HG03103 (cell line): ENCODE measurements at regions not wholly inside any gene's neighbourhood (a gene's known extent, or its start where the extent isn't known, plus 50 kb on each side); places are given as distances from the start of the nearest gene placed in this dataset.
"Not testable (repeated sequence)": the region's sequence is repeated elsewhere in the genome, so short reads cannot be mapped to it uniquely, and the experiment has no call there.

Experiments
- ATAC-seq: cut with Tn5 transposase; IDR thresholded peaks from one replicate; pipeline ENCODE4 v1.9.1; 2021; ENCODE audit warnings: low read depth; ENCODE audit not compliant: unreplicated experiment

DNA sequence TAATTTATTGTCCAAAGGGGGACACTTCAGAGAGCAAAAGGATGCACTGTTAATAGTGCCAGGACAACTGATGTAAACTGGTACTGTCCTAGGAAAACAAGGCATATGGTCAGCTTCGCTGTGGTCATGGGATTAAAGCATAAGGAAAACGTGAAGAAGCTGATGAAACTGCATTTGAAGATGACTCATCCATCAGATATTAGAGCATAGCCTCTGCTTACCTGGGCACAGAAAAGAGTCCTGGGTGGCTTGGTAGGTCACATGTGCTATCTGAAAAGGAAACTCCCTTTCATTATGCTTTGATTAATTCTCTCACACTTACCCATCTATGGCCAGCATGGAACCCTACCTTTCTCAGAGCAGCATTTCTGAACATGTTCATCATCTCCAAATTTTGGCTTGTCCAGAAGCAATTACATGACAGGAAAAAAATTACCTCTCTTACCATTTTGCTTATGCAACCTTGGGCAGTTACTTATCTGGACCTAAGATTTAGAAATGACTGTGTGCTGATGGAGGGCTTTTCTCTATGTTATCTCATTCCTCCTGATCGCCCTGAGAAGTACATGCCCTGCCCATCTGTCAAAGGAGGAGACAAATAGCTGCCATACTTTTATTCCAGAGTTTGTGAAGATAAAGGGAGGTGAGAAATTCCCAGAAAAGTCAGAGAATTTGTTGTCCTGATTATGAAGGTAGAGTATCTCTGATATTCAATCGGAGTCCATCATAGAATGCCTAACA is 275.3 kb upstream of the SLC14A2 start:
- no peak for ATAC-seq

- no peak for ATAC-seq
Measured at GRCh38 chr18:45340884-45341283, 274.4 kb upstream of the SLC14A2 start.

DNA sequence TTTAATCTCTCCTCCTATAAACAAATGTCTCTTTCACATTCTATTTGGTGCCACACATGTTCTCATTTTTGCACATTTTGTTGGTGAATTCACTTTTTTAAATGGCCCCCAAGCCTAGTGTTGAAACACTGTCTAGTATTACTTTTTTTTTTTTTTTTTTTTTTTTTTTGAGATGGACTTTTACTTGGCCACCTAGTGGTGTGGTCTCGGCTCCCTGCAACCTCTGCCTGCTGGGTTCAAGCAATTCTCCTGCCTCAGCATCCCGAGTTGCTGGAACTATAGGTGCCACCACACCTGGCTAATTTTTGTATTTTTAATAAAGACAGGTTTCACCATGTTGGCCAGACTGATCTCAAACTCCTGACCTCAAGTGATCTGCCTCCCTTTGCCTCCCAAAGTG is 273.8 kb upstream of the SLC14A2 start:
- no peak for ATAC-seq

GRCh38 chr18:45342166-45342565 is 273.1 kb upstream of the SLC14A2 start:
- no peak for ATAC-seq

DNA sequence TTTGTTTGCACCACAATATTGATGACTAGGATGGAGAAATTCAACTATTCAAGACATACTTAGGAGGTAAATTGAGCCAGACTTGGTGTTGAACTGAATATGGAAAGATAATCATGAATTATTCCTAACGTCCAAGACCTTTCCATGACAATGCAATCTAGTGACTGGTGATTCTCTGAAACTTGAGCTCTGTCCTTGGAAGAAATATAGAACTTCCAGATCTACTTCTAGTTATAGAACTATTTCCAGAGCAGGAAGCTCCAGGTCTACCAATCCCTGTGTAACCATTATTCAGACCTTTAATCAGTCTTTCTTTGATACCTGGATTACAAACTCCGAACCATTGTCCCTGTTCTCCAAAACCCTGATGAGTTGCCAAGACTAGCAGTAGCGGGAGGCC is 272.6 kb upstream of the SLC14A2 start:
- no peak for ATAC-seq

DNA sequence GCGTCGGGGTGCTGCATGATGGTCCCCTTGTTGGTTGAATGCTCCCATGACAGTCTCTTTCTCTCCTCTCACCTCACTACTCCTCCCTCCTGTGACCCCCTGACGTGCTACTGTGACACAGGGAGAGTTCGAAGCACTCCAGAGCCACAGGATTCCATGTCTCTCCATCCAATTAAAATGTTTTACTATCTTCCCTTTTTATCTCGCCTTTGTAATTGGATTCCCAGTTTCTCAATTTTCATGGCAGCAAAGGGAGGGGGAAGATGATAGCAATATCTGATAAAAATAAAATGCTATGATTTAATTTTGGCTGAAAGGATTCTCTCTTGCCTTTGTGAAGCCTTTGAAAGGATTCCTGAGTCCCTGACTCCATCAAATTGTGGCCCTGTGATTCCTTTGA is 271.9 kb upstream of the SLC14A2 start:
- ATAC-seq: no peak

DNA sequence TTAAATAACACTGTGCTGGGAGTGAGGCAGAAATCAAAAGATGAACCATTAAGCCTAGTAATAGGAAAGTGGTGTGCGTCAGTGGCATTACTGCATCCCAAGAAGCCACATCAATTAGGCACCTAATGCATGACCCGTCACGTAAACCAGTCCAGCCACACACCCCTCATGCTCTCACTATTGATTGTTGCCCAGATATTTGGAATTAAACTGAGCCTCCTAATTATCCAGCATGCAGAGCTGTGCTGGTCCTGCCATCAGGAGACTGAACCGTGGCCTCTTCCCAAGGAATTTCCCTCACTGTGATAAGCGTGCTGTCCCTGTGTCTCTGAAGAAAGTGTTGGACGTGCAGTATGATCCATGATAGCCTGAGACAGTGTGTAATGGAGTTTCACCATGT is 270.6 kb upstream of the SLC14A2 start:
- not testable (repeated sequence) for ATAC-seq

GRCh38 chr18:45349019-45349418 is 266.3 kb upstream of the SLC14A2 start:
- no peak for ATAC-seq

- ATAC-seq: no peak
Measured at GRCh38 chr18:45349467-45349866, 265.8 kb upstream of the SLC14A2 start.

DNA sequence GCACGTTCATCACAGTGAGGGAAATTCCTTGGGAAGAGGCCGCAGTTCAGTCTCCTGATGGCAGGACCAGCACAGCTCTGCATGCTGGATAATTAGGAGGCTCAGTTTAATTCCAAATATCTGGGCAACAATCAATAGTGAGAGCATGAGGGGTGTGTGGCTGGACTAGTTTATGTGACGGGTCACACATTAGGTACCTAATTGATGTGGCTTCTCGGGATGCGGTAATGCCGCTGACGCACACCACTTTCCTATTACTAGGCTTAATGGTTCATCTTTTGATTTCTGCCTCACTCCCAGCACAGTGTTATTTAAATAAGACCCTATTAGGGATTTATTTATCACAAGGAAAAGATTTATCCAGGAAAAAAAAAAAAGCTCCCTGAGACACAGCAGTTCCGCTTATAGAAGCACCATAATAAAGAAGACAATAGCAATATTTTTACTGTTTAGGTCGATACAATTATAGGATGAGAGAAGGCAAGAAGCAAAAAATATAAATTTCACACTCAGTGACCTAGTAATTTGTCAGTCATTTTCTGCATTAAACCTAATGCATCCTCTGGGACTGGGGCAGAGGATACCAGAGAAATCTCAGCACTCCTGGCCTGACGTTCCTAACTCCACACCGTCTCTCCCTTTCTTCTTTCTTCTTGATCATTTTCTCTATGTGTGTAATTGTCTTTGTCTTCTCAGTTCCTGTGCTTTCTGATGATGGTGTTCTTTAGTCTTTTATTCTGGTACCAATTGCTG is 264.7 kb upstream of the SLC14A2 start:
- ATAC-seq: no peak

DNA sequence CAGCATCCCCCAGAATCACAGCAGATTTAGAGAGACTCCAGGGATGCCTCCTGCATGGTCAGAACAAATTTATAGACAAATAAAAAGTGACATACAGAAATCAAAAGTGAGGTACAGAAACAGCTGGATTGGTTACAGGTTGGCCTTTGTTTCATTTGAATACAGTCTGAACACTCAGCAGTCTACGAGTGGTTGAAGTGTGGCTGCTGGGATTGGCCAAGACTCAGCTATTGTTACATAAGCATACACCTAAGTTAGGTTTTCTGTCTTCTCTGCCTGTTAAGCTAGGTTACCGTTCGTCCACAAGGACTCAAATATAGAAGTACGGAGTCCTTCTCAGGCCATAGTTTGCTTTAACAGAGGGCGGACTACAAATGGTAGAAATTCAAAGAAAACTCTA is 262.4 kb upstream of the SLC14A2 start:
- ATAC-seq: no peak

DNA sequence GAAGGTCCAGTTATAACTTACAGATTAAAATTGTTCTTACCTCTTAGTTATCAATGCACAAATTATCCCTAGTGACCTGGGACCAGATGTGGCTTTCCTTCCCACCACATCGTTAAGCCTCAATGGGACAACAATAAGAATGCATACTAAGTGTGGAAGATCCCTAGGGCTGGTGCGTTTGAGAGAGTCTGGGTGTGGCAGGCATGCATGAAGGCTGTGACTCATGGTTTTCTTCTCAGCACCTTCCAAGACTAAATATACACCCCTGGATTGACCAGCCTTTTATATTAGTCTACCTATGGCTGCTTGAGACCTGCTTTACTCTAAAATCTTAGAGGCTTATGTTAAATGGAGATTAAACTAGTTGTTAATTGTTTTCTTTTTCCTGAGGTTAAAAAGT is 261.7 kb upstream of the SLC14A2 start:
- ATAC-seq: no peak

GRCh38 chr18:45355944-45356520 is 259.2 kb upstream of the SLC14A2 start:
- peak; percentile 57 for ATAC-seq

GRCh38 chr18:45357686-45358470 is 257.4 kb upstream of the SLC14A2 start:
- no peak for ATAC-seq

DNA sequence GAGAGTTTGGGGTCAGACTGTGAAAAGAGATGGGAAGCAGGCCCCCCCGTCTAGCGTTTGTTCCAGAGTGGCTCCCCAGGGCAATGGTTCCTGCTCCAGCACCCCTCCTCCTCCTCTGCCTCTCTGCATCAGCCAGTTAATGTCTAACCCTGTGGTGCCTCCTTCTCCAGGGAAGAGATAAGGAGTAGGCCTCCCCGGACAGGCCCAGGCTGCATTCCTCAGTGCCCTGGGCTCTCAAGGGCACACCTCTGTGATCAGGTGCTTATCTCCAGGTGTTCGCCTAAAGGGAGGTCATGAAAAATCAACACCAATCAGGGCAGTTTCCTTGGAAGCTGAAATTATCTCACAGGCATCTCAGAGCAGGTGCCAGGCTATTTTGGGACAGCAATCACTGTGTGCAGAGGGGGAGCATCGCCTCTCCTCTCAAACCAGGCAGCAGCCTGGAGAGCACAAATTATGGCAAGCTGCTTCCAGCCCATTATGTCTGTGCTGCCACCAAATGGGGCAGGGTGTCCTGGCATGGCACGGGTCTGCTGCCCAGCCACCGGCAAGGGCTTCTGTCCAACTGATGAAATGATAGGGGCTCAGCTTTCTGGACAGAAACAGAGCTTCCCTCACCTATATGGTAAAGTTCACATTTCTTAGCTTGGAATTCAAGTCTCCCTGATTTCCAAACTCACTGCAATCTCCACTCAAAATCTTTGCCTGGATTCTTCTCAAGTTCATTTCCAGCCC is 255.8 kb upstream of the SLC14A2 start:
- ATAC-seq: no peak

DNA sequence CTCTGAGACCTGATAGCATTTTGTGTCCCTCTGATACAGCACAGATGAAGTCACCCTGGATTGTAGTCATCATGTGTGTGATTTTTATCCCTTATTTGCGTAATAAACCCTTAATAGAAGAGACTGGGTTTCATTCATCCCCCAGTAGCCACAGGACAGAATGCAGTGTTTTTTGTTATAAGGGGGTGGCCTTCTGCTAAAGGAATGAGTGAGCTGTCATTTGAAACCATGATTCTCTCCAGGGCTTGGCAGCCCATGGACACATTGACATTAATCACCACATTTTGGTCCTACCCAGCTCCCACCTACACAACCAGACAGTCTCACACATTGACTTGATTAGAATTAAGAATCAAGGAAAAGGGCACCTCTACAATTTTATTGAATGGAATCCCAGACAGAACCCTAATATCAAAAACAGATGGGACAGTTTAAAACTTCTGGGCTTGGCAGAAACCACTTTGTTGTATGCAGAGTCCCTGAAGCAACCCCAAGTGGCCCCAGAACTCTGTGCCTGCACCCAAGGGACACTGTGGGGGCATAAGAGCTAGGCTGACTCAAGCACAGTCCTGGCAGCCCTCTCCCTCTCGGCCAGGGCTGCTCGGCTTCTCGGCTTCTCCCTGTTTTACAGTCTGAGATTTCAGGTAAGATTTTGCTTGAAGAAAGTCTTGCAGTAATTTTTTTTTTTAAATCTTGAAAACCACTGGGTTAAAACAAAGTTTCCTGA is 254.0 kb upstream of the SLC14A2 start:
- ATAC-seq: no peak

DNA sequence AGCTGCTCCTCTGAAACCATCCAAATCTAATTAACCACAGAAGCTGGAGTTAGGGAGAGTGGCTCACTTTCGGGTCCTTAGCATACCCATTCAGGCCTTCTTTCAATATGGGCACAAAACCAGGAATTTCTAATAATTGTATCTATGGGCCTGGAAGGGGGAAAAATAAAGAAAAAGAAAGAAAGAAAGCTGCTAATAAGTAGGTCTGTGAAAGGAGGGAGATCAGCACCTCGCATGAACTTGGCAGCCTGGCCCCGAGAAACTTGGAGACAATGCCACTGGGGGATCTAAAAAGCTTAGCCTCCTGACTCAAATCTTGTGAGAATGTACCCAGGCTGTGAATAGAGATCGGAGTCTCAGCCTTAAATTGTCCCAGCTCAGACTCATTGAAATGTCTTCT is 252.1 kb upstream of the SLC14A2 start:
- no peak for ATAC-seq

- no peak for ATAC-seq
Measured at GRCh38 chr18:45365835-45366234, 249.4 kb upstream of the SLC14A2 start.

- ATAC-seq: no peak
Measured at GRCh38 chr18:45370255-45371010, 244.8 kb upstream of the SLC14A2 start.
